PC-3 (cell line): ENCODE measurements at regions not wholly inside any gene's neighbourhood (a gene's known extent, or its start where the extent isn't known, plus 50 kb on each side); places are given as distances from the start of the nearest gene placed in this dataset.

Experiments
- EZH2 ChIP-seq: fragments of 300-600 bp; sonication (generic); IDR thresholded peaks from one replicate; pipeline ENCODE4 v1.6.1; 2017; ENCODE audit warnings: antibody characterized with exemption, mild to moderate bottlenecking, low read length; ENCODE audit not compliant: unreplicated experiment
- EZH2phosphoT487 ChIP-seq: fragments of 300-600 bp; sonication (generic); IDR thresholded peaks from 2 replicates; pipeline ENCODE4 v1.6.1; 2018; ENCODE audit warnings: mild to moderate bottlenecking, antibody characterized with exemption, low read length, borderline replicate concordance
- TF ChIP-seq, protein P1 (sequence below): fragments of 300-600 bp; sonication (generic); conservative IDR thresholded peaks from 2 replicates; pipeline ENCODE4 v1.5.1; 2017; ENCODE audit warnings: antibody characterized with exemption, low read depth, mild to moderate bottlenecking, low read length

DNA sequence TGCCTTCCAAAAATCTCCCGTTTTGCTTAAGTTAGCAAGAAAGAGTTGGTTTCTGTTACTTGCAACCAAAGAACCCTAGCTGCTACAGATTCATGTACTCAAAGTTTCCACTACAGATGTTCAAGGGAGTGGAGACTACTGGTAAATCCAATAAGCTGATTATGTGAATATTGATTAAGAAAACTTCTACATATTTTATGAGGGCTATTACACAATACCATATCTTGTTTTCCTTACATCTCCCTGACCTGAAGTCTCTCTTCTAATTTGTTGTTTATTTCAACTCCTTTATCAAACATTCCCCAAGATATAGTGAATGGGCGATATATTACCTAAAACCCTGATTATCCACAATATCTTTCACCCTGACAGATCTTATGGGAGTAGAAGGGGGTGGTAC is 164.4 kb upstream of the PLXNC1 start:
- TF ChIP-seq, protein P1, sequence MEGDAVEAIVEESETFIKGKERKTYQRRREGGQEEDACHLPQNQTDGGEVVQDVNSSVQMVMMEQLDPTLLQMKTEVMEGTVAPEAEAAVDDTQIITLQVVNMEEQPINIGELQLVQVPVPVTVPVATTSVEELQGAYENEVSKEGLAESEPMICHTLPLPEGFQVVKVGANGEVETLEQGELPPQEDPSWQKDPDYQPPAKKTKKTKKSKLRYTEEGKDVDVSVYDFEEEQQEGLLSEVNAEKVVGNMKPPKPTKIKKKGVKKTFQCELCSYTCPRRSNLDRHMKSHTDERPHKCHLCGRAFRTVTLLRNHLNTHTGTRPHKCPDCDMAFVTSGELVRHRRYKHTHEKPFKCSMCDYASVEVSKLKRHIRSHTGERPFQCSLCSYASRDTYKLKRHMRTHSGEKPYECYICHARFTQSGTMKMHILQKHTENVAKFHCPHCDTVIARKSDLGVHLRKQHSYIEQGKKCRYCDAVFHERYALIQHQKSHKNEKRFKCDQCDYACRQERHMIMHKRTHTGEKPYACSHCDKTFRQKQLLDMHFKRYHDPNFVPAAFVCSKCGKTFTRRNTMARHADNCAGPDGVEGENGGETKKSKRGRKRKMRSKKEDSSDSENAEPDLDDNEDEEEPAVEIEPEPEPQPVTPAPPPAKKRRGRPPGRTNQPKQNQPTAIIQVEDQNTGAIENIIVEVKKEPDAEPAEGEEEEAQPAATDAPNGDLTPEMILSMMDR, result no peak
- TF ChIP-seq EZH2 (no peak), EZH2phosphoT487 (no peak)
